B cell (primary cell): ENCODE measurements at regions not wholly inside any gene's neighbourhood (a gene's known extent, or its start where the extent isn't known, plus 50 kb on each side); places are given as distances from the start of the nearest gene placed in this dataset.

Experiments
- ATAC-seq: fragments of 200-7000 bp; cut with Tn5 transposase; one replicate; pipeline ENCODE4 v1.10.0; 2021; ENCODE audit warnings: low read depth, mild to moderate bottlenecking, moderate number of reproducible peaks, moderate library complexity
- CTCF ChIA-PET: fragments of 350-600 bp; sonication (Branson Sonifier 250); formaldehyde crosslinking; loops from one replicate; lab custom pipeline; 2021; ENCODE audit warnings: antibody characterized with exemption, inconsistent platforms; lab: Charles Lee
- POLR2A ChIA-PET: fragments of 350-600 bp; sonication (Branson Sonifier 250); formaldehyde crosslinking; loops from one replicate; lab custom pipeline; 2021; ENCODE audit warnings: antibody characterized with exemption; lab: Charles Lee
- DNase-seq: peaks from one replicate; pipeline ENCODE4 v3.0.0; 2013
- H2AFZ ChIP-seq: 2 replicates; pipeline ENCODE4 v1.6.1; 2012; ENCODE audit warnings: mild to moderate bottlenecking, low read depth, low read length; ENCODE audit not compliant: insufficient read depth, poor library complexity, severe bottlenecking
- H3K27ac ChIP-seq, 2 donors: 1 replicate in 1 of 2; 2 replicates in 1 of 2; pipeline ENCODE4 v1.5.1; 2012 to 2013; ENCODE audit warnings: low read length in 2 of 2, mild to moderate bottlenecking in 2 of 2, moderate library complexity in 1 of 2
- H3K27me3 ChIP-seq, 4 experiments: fragments of 200-600 bp in 1 of 4; sonication (generic) in 1 of 4; replicated peaks in 1 of 4; 1 replicate in 2 of 4; 2 replicates in 2 of 4; pipeline versions ENCODE4 v1.6.1 to v1.7.0; 2013 to 2016; ENCODE audit warnings: low read length in 3 of 4, mild to moderate bottlenecking in 2 of 4, mixed read lengths in 1 of 4, moderate library complexity in 1 of 4; ENCODE audit not compliant: insufficient read depth in 4 of 4, control insufficient read depth in 3 of 4; ENCODE audit errors: control extremely low read depth in 1 of 4
- H3K36me3 ChIP-seq, 2 experiments: replicated peaks in 1 of 2; 1 replicate in 1 of 2; 2 replicates in 1 of 2; pipeline versions ENCODE4 v1.6.1 to v1.7.1; 2013; ENCODE audit warnings: low read length in 1 of 2; ENCODE audit not compliant: insufficient read depth in 2 of 2, control insufficient read depth in 1 of 2; ENCODE audit errors: control extremely low read depth in 1 of 2, extremely low read depth in 1 of 2
- H3K4me1 ChIP-seq, 2 donors: fragments of 200-600 bp in 1 of 2; sonication (generic) in 1 of 2; 1 replicate in 1 of 2; 2 replicates in 1 of 2; pipeline versions ENCODE4 v1.5.1 to v1.6.1; 2013 to 2017; ENCODE audit warnings: low read length in 2 of 2; ENCODE audit not compliant: control insufficient read depth in 2 of 2, insufficient read depth in 2 of 2
- H3K4me2 ChIP-seq: replicated peaks from 2 replicates; pipeline ENCODE3; 2012; ENCODE audit warnings: mild to moderate bottlenecking, low read depth, low read length; ENCODE audit not compliant: poor library complexity, severe bottlenecking
- H3K4me3 ChIP-seq, 5 experiments: fragments of 200-600 bp in 1 of 5; sonication (generic) in 1 of 5; 1 replicate in 3 of 5; 2 replicates in 2 of 5; pipeline versions ENCODE4 v1.5.1 to v1.7.0; 2011 to 2016; ENCODE audit warnings: low read length in 4 of 5, mild to moderate bottlenecking in 4 of 5, low read depth in 2 of 5, control low read depth in 1 of 5, moderate library complexity in 1 of 5; ENCODE audit not compliant: insufficient read depth in 1 of 5; ENCODE audit errors: control extremely low read depth in 1 of 5, extremely low read depth in 1 of 5
- H3K79me2 ChIP-seq: fragments of 200-600 bp; sonication (generic); one replicate; pipeline ENCODE4 v1.6.0; 2016; ENCODE audit warnings: low read length; ENCODE audit not compliant: control insufficient read depth, insufficient read depth
- H3K9ac ChIP-seq: fragments of 200-600 bp; sonication (generic); 2 replicates; pipeline ENCODE4 v1.6.1; 2017; ENCODE audit warnings: mild to moderate bottlenecking, low read length, moderate library complexity
- H3K9me3 ChIP-seq, 3 donors: one replicate each; pipeline versions ENCODE4 v1.6.1 to v1.7.1; 2013; ENCODE audit warnings: low read length in 2 of 3; ENCODE audit not compliant: control insufficient read depth in 2 of 3, insufficient read depth in 1 of 3; ENCODE audit errors: control extremely low read depth in 1 of 3
- H4K20me1 ChIP-seq: 2 replicates; pipeline ENCODE4 v1.6.0; 2012; ENCODE audit warnings: mild to moderate bottlenecking, low read length; ENCODE audit not compliant: insufficient read depth, control insufficient read depth, poor library complexity, severe bottlenecking
- H3K27ac Mint-ChIP-seq: one replicate; pipeline ENCODE4 v1.8.0; 2021; ENCODE audit warnings: mixed read lengths
- H3K27me3 Mint-ChIP-seq: one replicate; pipeline ENCODE4 v1.8.0; 2021; ENCODE audit warnings: mixed read lengths
- H3K4me1 Mint-ChIP-seq: one replicate; pipeline ENCODE4 v1.8.0; 2021; ENCODE audit warnings: mixed read lengths
- H3K4me3 Mint-ChIP-seq: one replicate; pipeline ENCODE4 v1.8.0; 2021; ENCODE audit warnings: mixed read lengths
- H3K9me3 Mint-ChIP-seq: one replicate; pipeline ENCODE4 v1.8.0; 2022; ENCODE audit warnings: mixed read lengths; ENCODE audit not compliant: insufficient read depth
- EZH2 ChIP-seq: IDR thresholded peaks from 2 replicates; pipeline ENCODE4 v1.6.1; 2012; ENCODE audit warnings: borderline replicate concordance, low read depth, mild to moderate bottlenecking, moderate library complexity, low read length; ENCODE audit not compliant: insufficient read depth, poor library complexity, severe bottlenecking
- WGBS: methylation state at CpG from one replicate; pipeline ENCODE4 v1.1.5; 2013; ENCODE audit warnings: missing lambda C conversion rate; ENCODE audit not compliant: insufficient coverage; 5-methylcytosine and 5-hydroxymethylcytosine counted together
- intact Hi-C: fragments of 100-400 bp; cut with micrococcal nuclease; formaldehyde crosslinking; loops from one replicate; pipeline ENCODE4 v1.10.0; 2022
- TF ChIP-seq, protein P1 (sequence below): fragments of 200-600 bp; IDR thresholded peaks from one replicate; pipeline ENCODE4 v1.8.0; 2022; ENCODE audit warnings: antibody characterized with exemption, mild to moderate bottlenecking

DNA sequence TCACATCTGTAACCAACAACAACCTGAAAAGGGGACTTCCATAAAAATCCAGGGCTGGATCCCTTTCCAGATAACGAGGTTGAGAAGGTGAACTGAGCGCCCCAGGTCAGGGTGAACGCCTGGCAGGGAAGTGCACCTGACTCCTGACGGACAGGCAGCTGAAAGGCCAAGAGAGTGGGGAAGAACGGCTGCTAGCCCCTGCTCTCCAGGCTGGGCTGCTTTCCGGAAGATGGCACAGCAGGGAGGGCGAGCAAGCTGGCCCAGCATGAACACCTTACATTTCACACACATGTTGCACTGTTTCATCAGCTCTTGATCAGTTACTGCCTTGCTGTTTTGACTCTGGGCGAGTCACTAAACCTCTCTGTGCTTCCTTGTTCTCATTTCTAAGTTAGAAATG, 127.2 kb upstream of the IQSEC1 start:
- H3K4me1 ChIP-seq, result peaks cover 20 to 21% of the 10 kb centered on the region in 2 donors
- ChIA-PET POLR2A (no interaction called here), CTCF (interaction anchor here (0.5 to 1.8 kb wide), 4 partner anchors 108 to 280 kb away, joined by 3 to 11 read pairs (median 6); no protein-coding TSS in a partner anchor)
- no peak overlapping the region for H3K4me3 Mint-ChIP-seq
- TF ChIP-seq EZH2, result no peak
- TF ChIP-seq, protein P1, sequence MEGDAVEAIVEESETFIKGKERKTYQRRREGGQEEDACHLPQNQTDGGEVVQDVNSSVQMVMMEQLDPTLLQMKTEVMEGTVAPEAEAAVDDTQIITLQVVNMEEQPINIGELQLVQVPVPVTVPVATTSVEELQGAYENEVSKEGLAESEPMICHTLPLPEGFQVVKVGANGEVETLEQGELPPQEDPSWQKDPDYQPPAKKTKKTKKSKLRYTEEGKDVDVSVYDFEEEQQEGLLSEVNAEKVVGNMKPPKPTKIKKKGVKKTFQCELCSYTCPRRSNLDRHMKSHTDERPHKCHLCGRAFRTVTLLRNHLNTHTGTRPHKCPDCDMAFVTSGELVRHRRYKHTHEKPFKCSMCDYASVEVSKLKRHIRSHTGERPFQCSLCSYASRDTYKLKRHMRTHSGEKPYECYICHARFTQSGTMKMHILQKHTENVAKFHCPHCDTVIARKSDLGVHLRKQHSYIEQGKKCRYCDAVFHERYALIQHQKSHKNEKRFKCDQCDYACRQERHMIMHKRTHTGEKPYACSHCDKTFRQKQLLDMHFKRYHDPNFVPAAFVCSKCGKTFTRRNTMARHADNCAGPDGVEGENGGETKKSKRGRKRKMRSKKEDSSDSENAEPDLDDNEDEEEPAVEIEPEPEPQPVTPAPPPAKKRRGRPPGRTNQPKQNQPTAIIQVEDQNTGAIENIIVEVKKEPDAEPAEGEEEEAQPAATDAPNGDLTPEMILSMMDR, result no peak
- no peak overlapping the region for H3K4me3 ChIP-seq
- intact Hi-C loops, result loop anchor here (5.0 kb wide), 1 partner anchor 108 kb away; no protein-coding TSS in a partner anchor
- no peak overlapping the region for H3K4me2 ChIP-seq
- H3K79me2 ChIP-seq, result no peaks in the 10 kb centered on the region
- no peak overlapping the region for H2AFZ ChIP-seq
- H3K9me3 ChIP-seq, result peaks cover 0 to 9% (median 0%) of the 10 kb centered on the region in 3 donors
- H3K36me3 ChIP-seq, result no peaks in the 10 kb centered on the region
- H3K27ac Mint-ChIP-seq, result no peak overlapping the region
- no peaks in the 10 kb centered on the region for H4K20me1 ChIP-seq
- H3K27me3 Mint-ChIP-seq, result peaks cover 38% of the 10 kb centered on the region
- peaks cover 0 to 35% (median 9%) of the 10 kb centered on the region in 4 experiments for H3K27me3 ChIP-seq
- no peak overlapping the region for H3K9ac ChIP-seq
- peaks cover 21% of the 10 kb centered on the region for H3K4me1 Mint-ChIP-seq
- no peak for DNase-seq
- H3K9me3 Mint-ChIP-seq, result no peaks in the 10 kb centered on the region
- no peak overlapping the region for H3K27ac ChIP-seq
- WGBS, result 85% methylated on average over 3 of the region's 8 CpGs
- no peak for ATAC-seq

DNA sequence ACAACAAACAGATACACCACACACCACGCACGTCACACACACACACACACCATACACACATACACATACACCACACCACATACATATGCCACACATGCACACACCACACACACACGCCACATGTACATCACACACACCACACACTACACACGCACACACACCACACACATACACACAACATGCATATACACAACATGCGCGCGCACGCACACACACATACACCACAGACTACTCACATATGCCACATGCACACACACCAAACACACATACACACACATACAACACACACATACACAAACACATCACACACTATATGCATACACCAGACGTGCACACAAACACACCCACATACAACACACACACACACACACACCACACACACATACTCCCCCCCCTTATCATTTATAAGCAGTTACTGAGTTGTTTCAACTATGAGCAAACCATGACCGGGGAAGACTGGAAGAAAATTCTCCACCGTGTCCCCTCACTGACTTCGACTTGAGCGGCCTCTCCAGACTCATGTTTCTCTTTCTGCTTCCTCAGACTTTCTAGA, 126.7 kb upstream of the IQSEC1 start:
- Mint-ChIP-seq H3K27ac (no peak overlapping the region), H3K27me3 (peaks cover 38% of the 10 kb centered on the region), H3K4me1 (peaks cover 23% of the 10 kb centered on the region), H3K9me3 (no peaks in the 10 kb centered on the region), H3K4me3 (no peak overlapping the region)
- ChIA-PET POLR2A (no interaction called here), CTCF (interaction anchor here (1.0 kb wide), 1 partner anchor 183 kb away, joined by 3 read pairs; no protein-coding TSS in a partner anchor)
- Histone ChIP-seq H3K4me2 (no peak overlapping the region), H3K27me3 (peaks cover 0 to 30% (median 7%) of the 10 kb centered on the region in 4 experiments), H3K4me1 (peaks cover 21 to 25% of the 10 kb centered on the region in 2 donors), H3K9me3 (peaks cover 0 to 9% (median 0%) of the 10 kb centered on the region in 3 donors), H3K36me3 (no peaks in the 10 kb centered on the region), H3K27ac (no peak overlapping the region), H4K20me1 (no peaks in the 10 kb centered on the region), H3K79me2 (no peaks in the 10 kb centered on the region), H2AFZ (no peak overlapping the region), H3K9ac (no peak overlapping the region), H3K4me3 (no peak overlapping the region)
- ATAC-seq (no peak), DNase-seq (no peak)
- WGBS, result 91% methylated on average over 13 of the region's 13 CpGs
- no peak for TF ChIP-seq EZH2
- intact Hi-C loops, result loop anchor here (5.0 kb wide), 1 partner anchor 108 kb away; no protein-coding TSS in a partner anchor
